Naive thymus-derived CD4-positive, alpha-beta T cell (primary cell): ENCODE measurements at regions not wholly inside any gene's neighbourhood (a gene's known extent, or its start where the extent isn't known, plus 50 kb on each side); places are given as distances from the start of the nearest gene placed in this dataset.

Experiments
- ATAC-seq: fragments of 150-1000 bp; cut with Tn5 transposase; 2 replicates; pipeline ENCODE4 v1.10.0; 2021; ENCODE audit warnings: mild to moderate bottlenecking, moderate library complexity
- CTCF ChIA-PET: fragments of 350-600 bp; sonication (Branson Sonifier 250); formaldehyde crosslinking; loops from one replicate; lab custom pipeline; 2021; ENCODE audit warnings: antibody characterized with exemption; lab: Charles Lee
- POLR2A ChIA-PET: fragments of 350-600 bp; sonication (Branson Sonifier 250); formaldehyde crosslinking; loops from one replicate; lab custom pipeline; 2021; ENCODE audit warnings: antibody characterized with exemption, inconsistent platforms; lab: Charles Lee
- DNase-seq, 9 donors: peaks; one replicate each; pipeline versions ENCODE4 v3.0.0 to v3.0.0-alpha.2; 2020 to 2022; ENCODE audit warnings: mixed read lengths in 1 of 9
- H3K27ac ChIP-seq: one replicate; pipeline ENCODE4 v1.7.0; 2013; ENCODE audit warnings: mild to moderate bottlenecking, low read depth, low read length, moderate library complexity
- H3K27me3 ChIP-seq, 2 donors: one replicate each; pipeline ENCODE4 v1.7.0; 2013; ENCODE audit warnings: low read length in 2 of 2, mild to moderate bottlenecking in 2 of 2, moderate library complexity in 2 of 2; ENCODE audit not compliant: control insufficient read depth in 2 of 2, insufficient read depth in 2 of 2
- H3K36me3 ChIP-seq, 3 experiments: 1 replicate in 2 of 3; 2 replicates in 1 of 3; pipeline ENCODE4 v1.7.0; 2013; ENCODE audit warnings: low read length in 3 of 3, mild to moderate bottlenecking in 3 of 3, moderate library complexity in 1 of 3; ENCODE audit not compliant: insufficient read depth in 3 of 3, control insufficient read depth in 2 of 3
- H3K4me1 ChIP-seq, 2 donors: one replicate each; pipeline ENCODE4 v1.7.0; 2013; ENCODE audit warnings: low read length in 2 of 2, mild to moderate bottlenecking in 2 of 2, moderate library complexity in 1 of 2; ENCODE audit not compliant: control insufficient read depth in 2 of 2, insufficient read depth in 2 of 2
- H3K4me3 ChIP-seq: 2 replicates; pipeline ENCODE4 v1.7.0; 2013; ENCODE audit warnings: mild to moderate bottlenecking, low read length
- H3K9me3 ChIP-seq, 3 experiments: 1 replicate in 2 of 3; 2 replicates in 1 of 3; pipeline ENCODE4 v1.7.0; 2013; ENCODE audit warnings: low read length in 3 of 3; ENCODE audit not compliant: control insufficient read depth in 2 of 3
- H3K27ac Mint-ChIP-seq, 9 donors: one replicate each; pipeline ENCODE4 v1.8.0; 2020 to 2022; ENCODE audit warnings: mixed read lengths in 9 of 9, mild to moderate bottlenecking in 8 of 9, moderate library complexity in 5 of 9, inconsistent platforms in 2 of 9
- H3K27me3 Mint-ChIP-seq, 5 donors: one replicate each; pipeline ENCODE4 v1.8.0; 2021 to 2022; ENCODE audit warnings: mixed read lengths in 5 of 5, mild to moderate bottlenecking in 1 of 5
- H3K36me3 Mint-ChIP-seq, 5 donors: one replicate each; pipeline ENCODE4 v1.8.0; 2020 to 2022; ENCODE audit warnings: mixed read lengths in 5 of 5, mild to moderate bottlenecking in 3 of 5, inconsistent platforms in 1 of 5
- H3K4me1 Mint-ChIP-seq, 7 donors: one replicate each; pipeline ENCODE4 v1.8.0; 2020 to 2022; ENCODE audit warnings: mixed read lengths in 7 of 7, mild to moderate bottlenecking in 3 of 7, inconsistent platforms in 1 of 7
- H3K4me3 Mint-ChIP-seq, 10 donors: one replicate each; pipeline ENCODE4 v1.8.0; 2020 to 2022; ENCODE audit warnings: mild to moderate bottlenecking in 10 of 10, mixed read lengths in 10 of 10, moderate library complexity in 6 of 10, inconsistent platforms in 2 of 10
- H3K9me3 Mint-ChIP-seq, 11 donors: one replicate each; pipeline ENCODE4 v1.8.0; 2020 to 2022; ENCODE audit warnings: mixed read lengths in 11 of 11, mild to moderate bottlenecking in 4 of 11, inconsistent platforms in 1 of 11, moderate library complexity in 1 of 11
- intact Hi-C, 2 donors: fragments of 100-400 bp; cut with micrococcal nuclease; formaldehyde crosslinking; loops; one replicate each; pipeline ENCODE4 v1.15.1; 2023

DNA sequence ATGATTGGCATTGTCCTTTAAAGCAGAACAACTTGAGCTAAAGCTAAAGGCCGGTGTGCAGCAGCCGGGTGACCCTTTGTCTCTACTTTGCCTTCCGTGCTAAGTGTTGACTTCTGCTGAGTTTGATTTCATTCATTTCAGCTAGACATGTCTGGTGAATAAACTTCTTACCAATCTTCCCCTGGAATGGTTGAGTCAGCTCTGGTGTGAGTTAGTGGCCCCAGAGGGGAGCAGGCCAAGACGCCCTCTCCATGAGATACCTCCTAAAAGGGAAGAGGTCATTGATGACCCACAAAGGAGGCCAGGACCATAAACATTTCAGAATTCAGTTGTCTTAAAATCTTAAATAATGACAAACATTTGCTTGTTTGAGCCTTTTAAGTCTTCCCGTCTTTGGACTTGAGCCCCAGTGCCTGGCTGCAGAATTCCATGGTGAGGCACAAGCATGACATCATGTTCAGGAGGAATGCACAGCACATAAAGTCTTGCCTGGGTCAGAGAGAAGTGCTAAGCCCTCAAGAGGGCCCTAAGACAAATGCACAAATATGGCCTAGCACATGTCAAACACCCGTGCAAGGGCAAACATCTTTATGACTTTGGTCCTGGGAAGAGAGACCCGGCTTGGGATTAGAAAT is 96.3 kb upstream of the NEDD9 start:
- H3K4me1 Mint-ChIP-seq: peaks cover 52 to 86% (median 61%) of the 10 kb centered on the region in 7 donors
- no peak overlapping the region for H3K27ac Mint-ChIP-seq
- peaks cover 12 to 43% (median 35%) of the 10 kb centered on the region in 5 donors for H3K36me3 Mint-ChIP-seq
- Histone ChIP-seq H3K27me3 (no peaks in the 10 kb centered on the region), H3K4me3 (no peak overlapping the region), H3K9me3 (no peaks in the 10 kb centered on the region), H3K36me3 (peaks cover 0 to 21% (median 0%) of the 10 kb centered on the region in 3 experiments), H3K27ac (no peak overlapping the region), H3K4me1 (peaks cover 2 to 11% of the 10 kb centered on the region in 2 donors)
- peaks cover 0 to 1% (median 0%) of the 10 kb centered on the region in 11 donors for H3K9me3 Mint-ChIP-seq
- H3K27me3 Mint-ChIP-seq: no peaks in the 10 kb centered on the region
- intact Hi-C loops: no loop called here
- ChIA-PET CTCF (no interaction called here), POLR2A (no interaction called here)
- no peak for DNase-seq
- no peak overlapping the region for H3K4me3 Mint-ChIP-seq
- ATAC-seq: no peak

DNA sequence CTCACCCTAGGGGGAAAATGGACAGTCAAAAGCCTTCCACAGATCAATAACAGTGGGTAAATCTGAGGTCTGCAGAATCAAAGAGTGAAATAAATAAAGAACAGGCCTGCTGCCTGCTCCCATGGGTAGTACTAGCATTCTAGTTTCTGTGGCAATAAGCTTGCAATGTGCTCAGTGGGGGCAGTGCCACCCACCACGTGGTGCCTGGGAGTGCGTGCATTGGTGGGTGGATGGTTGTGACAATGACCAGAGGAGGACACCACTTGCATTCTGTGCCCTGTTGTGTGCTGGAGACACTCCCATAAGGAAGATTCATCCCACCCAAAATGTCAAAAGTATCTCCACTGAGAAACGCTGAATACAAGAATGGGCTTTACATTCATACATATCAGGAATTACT is 95.5 kb upstream of the NEDD9 start:
- H3K9me3 Mint-ChIP-seq: peaks cover 0 to 1% (median 0%) of the 10 kb centered on the region in 11 donors
- no peak overlapping the region for H3K4me3 Mint-ChIP-seq
- no peak overlapping the region for H3K4me3 ChIP-seq
- ChIA-PET CTCF (no interaction called here), POLR2A (no interaction called here)
- H3K27me3 ChIP-seq: no peaks in the 10 kb centered on the region
- no peaks in the 10 kb centered on the region for H3K27me3 Mint-ChIP-seq
- H3K36me3 ChIP-seq: peaks cover 0 to 21% (median 0%) of the 10 kb centered on the region in 3 experiments
- intact Hi-C loops: no loop called here
- peaks cover 12 to 40% (median 34%) of the 10 kb centered on the region in 5 donors for H3K36me3 Mint-ChIP-seq
- no peak overlapping the region for H3K27ac ChIP-seq
- H3K9me3 ChIP-seq: no peaks in the 10 kb centered on the region
- H3K4me1 ChIP-seq: peaks cover 2 to 11% of the 10 kb centered on the region in 2 donors
- DNase-seq (no peak), ATAC-seq (no peak)
- peak overlapping the region in 2 of 9 donors; percentile 1 to 17 for H3K27ac Mint-ChIP-seq
- peaks cover 49 to 87% (median 54%) of the 10 kb centered on the region in 7 donors for H3K4me1 Mint-ChIP-seq

DNA sequence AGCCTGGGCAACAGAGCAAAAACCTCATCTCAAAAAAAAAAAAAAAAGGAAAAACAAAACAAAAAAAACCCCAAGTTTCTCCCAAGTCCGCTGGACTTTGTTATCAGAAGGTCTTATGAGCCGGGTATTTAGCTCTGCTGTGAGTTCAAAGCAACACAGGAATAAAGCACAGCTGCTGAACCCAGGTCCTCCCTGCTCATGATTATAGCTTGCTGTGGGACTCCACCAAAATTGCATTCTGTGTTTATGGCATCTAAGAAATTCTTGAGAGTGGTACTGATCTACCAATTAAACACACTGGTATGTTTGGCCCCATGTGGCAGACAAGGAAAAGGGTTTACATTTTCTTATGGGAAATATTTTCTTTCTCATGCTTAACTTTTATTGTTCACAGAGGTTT is 93.6 kb upstream of the NEDD9 start:
- Mint-ChIP-seq H3K27ac (no peak overlapping the region), H3K4me3 (no peak overlapping the region), H3K9me3 (no peaks in the 10 kb centered on the region), H3K4me1 (peaks cover 35 to 82% (median 44%) of the 10 kb centered on the region in 7 donors), H3K36me3 (peaks cover 12 to 37% (median 34%) of the 10 kb centered on the region in 5 donors), H3K27me3 (no peaks in the 10 kb centered on the region)
- DNase-seq (no peak), ATAC-seq (no peak)
- peaks cover 2 to 6% of the 10 kb centered on the region in 2 donors for H3K4me1 ChIP-seq
- no peaks in the 10 kb centered on the region for H3K27me3 ChIP-seq
- no peak overlapping the region for H3K4me3 ChIP-seq
- H3K27ac ChIP-seq: no peak overlapping the region
- intact Hi-C loops: no loop called here
- ChIA-PET POLR2A (no interaction called here), CTCF (no interaction called here)
- peaks cover 0 to 21% (median 0%) of the 10 kb centered on the region in 3 experiments for H3K36me3 ChIP-seq
- no peaks in the 10 kb centered on the region for H3K9me3 ChIP-seq

DNA sequence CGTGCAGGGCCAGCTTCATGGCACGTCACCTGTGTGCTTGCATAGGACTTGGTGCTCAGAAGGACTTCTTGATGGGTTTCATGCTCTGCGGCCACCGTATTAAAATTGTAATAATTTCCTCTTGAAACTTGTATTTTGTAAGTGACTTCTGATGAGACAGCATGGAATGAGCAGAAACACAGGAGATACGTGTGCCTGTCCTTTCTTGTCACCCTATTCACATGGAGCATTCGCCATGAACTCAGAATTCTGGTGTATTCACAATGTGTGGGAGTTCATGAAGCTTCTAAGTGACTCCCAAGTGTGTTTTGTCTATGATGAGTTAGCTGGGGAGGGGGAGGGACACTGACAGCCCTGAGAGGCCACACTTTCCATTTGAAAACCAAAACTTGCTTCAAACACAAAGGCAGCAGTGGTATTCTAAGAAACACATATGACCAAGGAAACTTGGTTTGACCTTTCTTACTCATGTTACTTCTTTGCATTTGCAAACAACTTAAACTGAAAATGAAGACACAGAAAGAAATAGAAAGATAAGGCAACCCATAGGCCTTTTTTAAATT is 92.1 kb upstream of the NEDD9 start:
- Mint-ChIP-seq H3K27me3 (no peaks in the 10 kb centered on the region), H3K27ac (peak overlapping the region in 4 of 9 donors; percentile 14 to 88 (median 36)), H3K4me3 (peak overlapping the region in 1 of 10 donors; percentile 63), H3K4me1 (peaks cover 29 to 77% (median 43%) of the 10 kb centered on the region in 7 donors), H3K36me3 (peaks cover 15 to 50% (median 43%) of the 10 kb centered on the region in 5 donors), H3K9me3 (peaks cover 0 to 2% (median 0%) of the 10 kb centered on the region in 11 donors)
- H3K4me1 ChIP-seq: no peaks in the 10 kb centered on the region
- peaks cover 0 to 21% (median 0%) of the 10 kb centered on the region in 3 experiments for H3K36me3 ChIP-seq
- no peak overlapping the region for H3K4me3 ChIP-seq
- H3K9me3 ChIP-seq: no peaks in the 10 kb centered on the region
- H3K27ac ChIP-seq: no peak overlapping the region
- ATAC-seq (no peak), DNase-seq (peak in 1 of 9 donors; percentile 46)
- ChIA-PET POLR2A (no interaction called here), CTCF (no interaction called here)
- H3K27me3 ChIP-seq: no peaks in the 10 kb centered on the region
- intact Hi-C loops: loop anchor here in 1 of 2 donors (2.0 to 5.0 kb wide), 5 partner anchors 42 to 90 kb away; no protein-coding TSS in a partner anchor

DNA sequence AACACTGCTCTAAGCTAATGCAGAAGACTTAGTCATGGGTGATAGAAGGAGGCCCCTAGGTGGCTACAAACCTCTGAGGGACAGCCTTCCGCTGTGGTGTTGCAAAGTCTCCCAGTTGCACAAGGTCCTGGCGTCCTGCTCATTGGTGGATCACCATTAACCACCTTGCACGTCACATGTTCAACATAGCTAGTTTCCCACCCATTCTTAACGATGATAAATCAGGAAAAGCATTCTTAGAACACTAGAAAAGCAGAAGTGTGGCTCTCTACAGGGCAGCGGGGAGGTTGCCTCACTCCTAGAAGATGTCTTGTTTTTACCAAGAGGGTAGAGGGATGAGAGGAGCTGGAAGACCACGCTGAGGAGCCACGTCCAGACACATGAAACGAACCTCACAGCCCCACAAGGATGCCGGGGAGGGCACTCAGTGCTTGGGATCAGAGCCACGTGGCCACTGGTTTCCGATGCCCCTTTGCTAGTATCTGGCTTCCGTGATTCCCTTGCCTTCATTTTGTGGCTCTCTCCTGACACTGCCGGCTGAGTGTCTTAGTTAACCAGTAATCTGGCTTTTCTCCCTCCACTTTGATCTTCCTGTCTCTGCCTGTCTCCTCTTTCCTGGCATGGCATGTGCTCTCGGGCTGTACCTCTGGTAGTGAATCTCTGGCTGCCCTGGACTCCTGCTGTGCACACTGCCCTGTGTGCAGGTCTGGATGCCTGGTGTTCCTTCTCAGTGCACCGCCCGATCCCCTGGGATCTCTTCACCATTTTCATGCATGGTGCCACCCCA is 91.4 kb upstream of the NEDD9 start:
- H3K36me3 ChIP-seq: peaks cover 0 to 21% (median 0%) of the 10 kb centered on the region in 3 experiments
- Mint-ChIP-seq H3K4me1 (peaks cover 31 to 76% (median 49%) of the 10 kb centered on the region in 7 donors), H3K9me3 (peaks cover 0 to 6% (median 0%) of the 10 kb centered on the region in 11 donors), H3K36me3 (peaks cover 20 to 53% (median 46%) of the 10 kb centered on the region in 5 donors), H3K4me3 (peak overlapping the region in 1 of 10 donors; percentile 63), H3K27me3 (no peaks in the 10 kb centered on the region), H3K27ac (peak overlapping the region in 4 of 9 donors; percentile 13 to 88 (median 52))
- H3K9me3 ChIP-seq: no peaks in the 10 kb centered on the region
- H3K27me3 ChIP-seq: no peaks in the 10 kb centered on the region
- intact Hi-C loops: loop anchor here in 1 of 2 donors (2.0 to 5.0 kb wide), 5 partner anchors 43 to 91 kb away; no protein-coding TSS in a partner anchor
- POLR2A ChIA-PET: no interaction called here
- H3K4me1 ChIP-seq: peaks cover 0 to 5% of the 10 kb centered on the region in 2 donors
- no peak overlapping the region for H3K27ac ChIP-seq
- CTCF ChIA-PET: no interaction called here
- no peak overlapping the region for H3K4me3 ChIP-seq
- peak; percentile 91 for ATAC-seq
- DNase-seq: no peak

DNA sequence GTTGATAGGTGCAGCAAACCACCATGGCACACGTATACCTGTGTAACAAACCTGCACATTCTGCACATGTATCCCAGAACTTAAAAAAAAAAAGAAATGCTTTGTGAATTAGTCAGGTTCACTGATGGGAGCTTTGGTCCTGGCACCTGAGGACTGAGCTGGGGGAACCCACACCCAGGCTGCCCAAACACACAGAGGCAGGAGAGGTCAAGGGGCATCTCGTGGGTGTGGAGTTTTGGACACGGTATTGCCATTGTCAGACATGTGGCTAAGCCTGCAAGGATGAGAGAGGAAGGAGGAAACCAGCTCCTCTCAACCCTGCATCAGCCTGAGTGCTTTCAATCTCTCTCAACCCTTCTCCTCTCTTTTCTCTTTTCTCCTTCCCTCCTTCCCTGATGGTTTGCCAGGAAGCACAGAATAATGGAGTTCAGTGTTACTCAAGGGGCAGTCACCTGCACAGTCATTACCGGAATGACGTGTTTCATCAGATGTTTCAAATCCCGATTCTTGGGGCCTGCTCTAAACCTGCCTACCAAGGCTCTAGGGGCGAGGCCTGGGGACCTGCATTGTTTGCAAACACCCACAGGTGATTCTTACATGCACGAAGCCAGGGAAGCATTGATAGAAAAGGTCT is 89.9 kb upstream of the NEDD9 start:
- Mint-ChIP-seq H3K36me3 (peaks cover 15 to 51% (median 46%) of the 10 kb centered on the region in 5 donors), H3K27me3 (no peaks in the 10 kb centered on the region), H3K9me3 (peaks cover 0 to 6% (median 0%) of the 10 kb centered on the region in 11 donors), H3K4me3 (peak overlapping the region in 1 of 10 donors; percentile 32), H3K4me1 (peaks cover 24 to 79% (median 48%) of the 10 kb centered on the region in 7 donors), H3K27ac (peak overlapping the region in 3 of 9 donors; percentile 14 to 74 (median 16))
- intact Hi-C loops: loop anchor here in 1 of 2 donors (5.0 kb wide), 1 partner anchor 45 kb away; no protein-coding TSS in a partner anchor
- H3K4me3 ChIP-seq: no peak overlapping the region
- H3K4me1 ChIP-seq: peaks cover 0 to 10% of the 10 kb centered on the region in 2 donors
- POLR2A ChIA-PET: interaction anchor here (0.6 kb wide), 1 partner anchor 253 kb away, joined by 3 read pairs; no protein-coding TSS in a partner anchor
- CTCF ChIA-PET: no interaction called here
- H3K36me3 ChIP-seq: peaks cover 0 to 15% (median 0%) of the 10 kb centered on the region in 3 experiments
- ATAC-seq: no peak
- H3K27me3 ChIP-seq: no peaks in the 10 kb centered on the region
- no peak for DNase-seq
- no peak overlapping the region for H3K27ac ChIP-seq
- no peaks in the 10 kb centered on the region for H3K9me3 ChIP-seq
